ENCODE measurements at regions not wholly inside any gene's neighbourhood (a gene's known extent, or its start where the extent isn't known, plus 50 kb on each side); places are given as distances from the start of the nearest gene placed in this dataset.
"Not testable (repeated sequence)": the region's sequence is repeated elsewhere in the genome, so short reads cannot be mapped to it uniquely, and the experiment has no call there.

DNA sequence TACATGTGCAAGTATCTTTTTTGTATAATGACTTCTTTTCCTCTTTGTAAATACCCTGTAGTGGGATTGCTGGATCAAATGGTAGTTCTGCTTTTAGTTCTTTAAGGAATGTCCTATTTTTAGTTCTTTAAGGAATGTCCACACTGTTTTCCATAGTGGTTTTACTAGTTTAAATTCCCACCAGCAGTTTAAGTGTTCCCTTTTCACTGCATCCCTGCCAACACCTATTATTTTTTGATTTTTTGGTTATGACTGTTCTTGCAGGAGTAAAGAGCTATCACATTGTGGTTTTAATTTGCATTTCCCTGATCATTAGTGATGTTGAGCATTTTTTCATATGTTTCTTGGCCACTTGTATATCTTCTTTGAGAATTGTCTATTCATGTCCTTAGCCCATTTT lies 164.4 kb downstream of the RND3 start:
- H3K4me3 Mint-ChIP-seq; H3K27me3 Mint-ChIP-seq (ENCODE audit: insufficient read depth); H3K36me3 Mint-ChIP-seq (ENCODE audit: low read depth); DNase-seq (ENCODE audit: low spot score); intact Hi-C loops (cut with micrococcal nuclease); H3K27ac Mint-ChIP-seq; H3K4me1 Mint-ChIP-seq (ENCODE audit: low read depth); H3K9me3 Mint-ChIP-seq: not testable (repeated sequence)

DNA sequence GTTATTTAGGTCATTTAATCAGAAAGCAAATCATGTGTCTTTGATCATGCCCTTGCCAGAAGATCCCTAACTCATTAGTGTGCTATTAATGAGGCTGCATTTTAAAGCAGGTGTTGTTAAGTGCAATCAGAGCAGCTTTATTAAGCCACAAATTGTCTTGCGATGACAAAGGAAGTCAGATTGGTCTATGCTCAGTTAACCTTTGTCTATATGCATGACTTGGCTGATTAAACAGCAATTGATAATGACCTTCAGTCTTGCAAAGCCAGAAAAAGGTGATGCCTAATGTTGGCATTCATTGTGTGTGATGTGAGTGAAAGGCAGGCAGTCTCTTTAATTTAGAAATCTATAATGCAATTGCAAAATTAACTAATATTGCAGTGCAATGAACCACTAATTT lies 166.9 kb downstream of the RND3 start:
- H3K27me3 Mint-ChIP-seq (ENCODE audit: insufficient read depth) = no peaks in the 10 kb centered on the region
- H3K4me3 Mint-ChIP-seq = no peak overlapping the region
- H3K9me3 Mint-ChIP-seq = no peaks in the 10 kb centered on the region
- intact Hi-C loops (cut with micrococcal nuclease) = no loop called here
- H3K27ac Mint-ChIP-seq = no peak overlapping the region
- H3K36me3 Mint-ChIP-seq (ENCODE audit: low read depth) = no peaks in the 10 kb centered on the region
- no peak for DNase-seq (ENCODE audit: low spot score)
- no peaks in the 10 kb centered on the region for H3K4me1 Mint-ChIP-seq (ENCODE audit: low read depth)

DNA sequence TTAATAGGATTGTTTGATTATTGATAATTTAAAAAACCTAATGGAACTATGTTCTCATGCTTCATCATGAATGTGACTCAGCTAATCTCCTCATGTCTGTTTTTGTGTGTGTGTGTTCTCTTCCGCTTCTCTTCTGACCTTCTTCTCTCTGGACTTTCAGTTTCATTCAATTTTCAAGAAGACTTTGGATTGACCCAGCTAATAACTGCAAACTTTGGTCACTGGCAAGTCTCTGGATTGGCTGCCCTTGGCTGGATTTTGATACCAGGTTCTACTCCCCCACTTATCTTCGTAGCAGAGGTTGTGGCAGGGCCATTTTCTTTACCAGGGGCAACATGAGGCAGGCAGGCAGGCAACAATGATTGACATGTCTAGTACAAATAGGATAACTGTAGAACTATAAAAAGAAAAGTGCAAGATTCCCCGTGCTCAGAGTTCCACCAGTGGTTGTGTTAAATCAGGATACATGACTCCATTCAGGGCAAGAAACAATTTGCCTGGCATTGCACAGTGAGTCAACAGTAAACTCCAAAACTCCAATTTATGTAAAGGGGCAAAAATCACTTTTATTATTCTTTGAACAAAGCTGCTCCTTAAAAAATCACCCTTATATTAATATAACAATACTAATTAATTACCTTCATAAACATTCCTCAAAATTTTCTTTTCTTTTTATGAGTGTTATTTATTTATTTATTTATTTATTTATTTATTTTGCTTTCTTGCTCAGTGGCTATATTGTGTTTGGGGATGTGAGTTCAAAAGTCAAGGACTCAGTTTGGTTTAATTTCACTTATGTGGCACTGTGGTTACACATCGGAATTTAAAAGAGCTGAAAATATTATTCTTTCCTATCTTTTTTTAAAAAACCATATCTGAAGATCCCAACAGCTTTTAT lies 167.6 kb downstream of the RND3 start:
- H3K36me3 Mint-ChIP-seq (ENCODE audit: low read depth) = no peaks in the 10 kb centered on the region
- no peak overlapping the region for H3K4me3 Mint-ChIP-seq
- DNase-seq (ENCODE audit: low spot score) = no peak
- no peak overlapping the region for H3K27ac Mint-ChIP-seq
- H3K27me3 Mint-ChIP-seq (ENCODE audit: insufficient read depth) = no peaks in the 10 kb centered on the region
- no peaks in the 10 kb centered on the region for H3K4me1 Mint-ChIP-seq (ENCODE audit: low read depth)
- intact Hi-C loops (cut with micrococcal nuclease) = no loop called here
- H3K9me3 Mint-ChIP-seq = no peaks in the 10 kb centered on the region

DNA sequence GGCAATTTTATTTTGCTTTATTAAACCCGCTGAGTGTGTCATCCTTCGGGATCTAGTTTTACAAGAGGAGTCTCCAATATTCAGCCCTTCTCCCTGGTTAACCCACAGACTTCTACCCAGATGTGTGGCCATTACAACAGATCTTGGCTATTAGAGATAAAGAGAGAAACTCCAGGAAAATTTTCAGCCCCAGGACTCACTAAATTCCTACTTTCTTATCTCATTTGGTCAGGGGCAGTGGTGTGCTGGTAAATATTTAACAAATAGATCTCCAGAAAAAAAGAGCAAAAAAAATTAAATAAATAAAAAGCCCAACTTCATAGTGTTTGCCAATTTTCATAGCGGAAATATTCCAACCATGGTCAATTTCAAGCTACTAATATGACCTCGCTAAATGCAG lies 168.4 kb downstream of the RND3 start:
- no peak overlapping the region for H3K4me3 Mint-ChIP-seq
- H3K4me1 Mint-ChIP-seq (ENCODE audit: low read depth) = no peaks in the 10 kb centered on the region
- no peaks in the 10 kb centered on the region for H3K27me3 Mint-ChIP-seq (ENCODE audit: insufficient read depth)
- no peak overlapping the region for H3K27ac Mint-ChIP-seq
- no peaks in the 10 kb centered on the region for H3K36me3 Mint-ChIP-seq (ENCODE audit: low read depth)
- no peak for DNase-seq (ENCODE audit: low spot score)
- H3K9me3 Mint-ChIP-seq = peaks cover 6% of the 10 kb centered on the region
- intact Hi-C loops (cut with micrococcal nuclease) = no loop called here

DNA sequence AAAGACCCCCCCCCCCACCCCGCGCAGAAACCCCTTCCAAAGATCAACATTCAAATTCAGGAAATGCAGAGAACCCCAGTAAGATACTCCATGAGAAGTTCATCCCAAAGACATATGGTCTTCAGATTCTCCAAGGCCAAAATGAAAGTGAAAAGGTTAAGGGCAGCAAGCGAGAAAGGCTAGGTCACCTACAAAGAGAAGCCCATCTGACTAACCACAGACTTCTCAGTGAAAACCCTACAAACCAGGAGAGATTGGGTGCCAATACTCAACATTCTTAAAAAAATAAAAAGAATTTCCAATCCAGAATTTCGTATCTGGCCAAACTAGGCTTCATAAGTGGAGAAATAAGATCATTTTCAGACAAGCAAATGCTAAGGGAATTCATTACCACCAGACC lies 175.2 kb downstream of the RND3 start:
- Mint-ChIP-seq H3K9me3 (peaks cover 8% of the 10 kb centered on the region), H3K36me3 (ENCODE audit: low read depth) (no peaks in the 10 kb centered on the region), H3K27ac (no peak overlapping the region), H3K4me1 (ENCODE audit: low read depth) (no peaks in the 10 kb centered on the region), H3K27me3 (ENCODE audit: insufficient read depth) (no peaks in the 10 kb centered on the region), H3K4me3 (no peak overlapping the region)
- no peak for DNase-seq (ENCODE audit: low spot score)
- intact Hi-C loops (cut with micrococcal nuclease) = no loop called here

DNA sequence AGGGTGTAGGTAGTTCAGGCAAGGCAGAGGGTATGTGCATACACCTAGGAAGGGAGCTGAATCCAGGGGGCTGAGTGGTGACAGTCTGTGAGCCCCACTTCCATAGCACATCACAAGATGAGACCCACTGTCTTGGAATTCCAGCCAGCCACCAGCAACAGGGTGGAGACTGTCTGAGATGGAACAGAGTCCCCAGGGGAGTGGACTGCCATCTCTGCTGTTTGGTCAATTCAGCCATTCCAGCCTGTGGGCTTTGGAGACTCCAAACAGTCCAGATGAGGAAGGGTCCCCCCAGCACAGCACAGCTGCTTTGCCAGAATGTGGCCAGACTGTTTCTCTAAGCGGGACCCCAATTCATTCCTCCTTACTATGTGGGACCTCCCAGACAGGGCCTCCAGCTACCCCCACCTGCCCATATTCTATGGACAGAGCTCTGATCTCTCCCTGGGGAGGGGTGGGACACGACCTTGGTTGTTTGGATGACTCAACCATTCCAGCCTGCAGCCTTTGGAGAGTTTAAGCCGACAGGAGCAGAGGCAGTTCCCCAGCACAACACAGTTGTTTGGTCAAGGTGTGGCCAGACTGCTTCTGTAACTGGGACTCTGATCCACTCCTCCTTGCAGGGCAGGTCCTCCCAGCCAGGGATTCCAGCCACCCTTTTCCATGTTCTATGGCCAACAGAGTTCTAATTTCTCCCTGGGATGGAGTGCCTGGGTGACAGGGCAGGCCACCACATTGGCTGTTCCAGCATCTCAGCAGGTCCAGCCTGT lies 178.0 kb downstream of the RND3 start:
- Mint-ChIP-seq H3K27ac (no peak overlapping the region), H3K4me1 (ENCODE audit: low read depth) (no peaks in the 10 kb centered on the region), H3K9me3 (peaks cover 6% of the 10 kb centered on the region), H3K36me3 (ENCODE audit: low read depth) (no peaks in the 10 kb centered on the region), H3K27me3 (ENCODE audit: insufficient read depth) (no peaks in the 10 kb centered on the region), H3K4me3 (no peak overlapping the region)
- DNase-seq (ENCODE audit: low spot score) = no peak
- intact Hi-C loops (cut with micrococcal nuclease) = no loop called here

DNA sequence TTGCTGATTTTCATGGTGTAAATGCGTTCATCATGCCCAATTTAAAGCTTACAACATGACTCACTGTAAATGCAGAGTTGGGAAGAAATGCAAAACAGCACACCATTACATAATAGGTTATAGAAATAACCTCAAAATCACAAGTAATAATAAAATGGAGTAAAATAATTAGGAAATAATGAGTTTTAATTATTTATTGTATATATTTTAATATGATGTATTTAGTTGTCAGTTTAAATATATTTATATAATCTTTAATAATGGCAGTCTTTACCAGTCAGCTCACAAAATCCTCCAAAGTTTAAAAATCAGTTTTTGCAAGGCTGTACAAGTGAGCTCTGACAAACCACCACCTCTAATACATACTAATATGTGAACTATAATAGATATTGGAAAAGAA lies 180.2 kb downstream of the RND3 start:
- intact Hi-C loops (cut with micrococcal nuclease) = no loop called here
- no peak for DNase-seq (ENCODE audit: low spot score)
- no peak overlapping the region for H3K27ac Mint-ChIP-seq
- no peaks in the 10 kb centered on the region for H3K27me3 Mint-ChIP-seq (ENCODE audit: insufficient read depth)
- H3K4me1 Mint-ChIP-seq (ENCODE audit: low read depth) = no peaks in the 10 kb centered on the region
- no peaks in the 10 kb centered on the region for H3K36me3 Mint-ChIP-seq (ENCODE audit: low read depth)
- H3K9me3 Mint-ChIP-seq = peaks cover 4% of the 10 kb centered on the region
- H3K4me3 Mint-ChIP-seq = no peak overlapping the region

DNA sequence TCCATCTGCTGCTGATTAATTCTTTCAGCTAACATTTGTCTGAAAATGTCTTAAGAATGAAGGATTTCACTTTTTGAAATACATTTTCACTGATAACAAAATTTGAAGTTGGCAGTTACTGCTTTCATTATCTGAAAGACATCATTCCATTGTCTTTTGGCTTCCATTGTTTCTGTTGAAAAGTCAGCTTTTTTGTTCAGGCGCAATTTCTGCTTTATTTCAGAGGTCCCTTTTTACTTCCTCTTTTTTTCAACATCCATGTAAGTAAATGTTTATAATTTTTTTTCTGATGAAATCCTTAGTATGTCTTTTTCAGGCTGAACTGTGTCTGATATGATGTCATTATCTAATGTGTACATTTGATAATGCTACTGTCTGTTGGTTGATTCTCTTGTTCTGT lies 184.2 kb downstream of the RND3 start:
- H3K9me3 Mint-ChIP-seq = peaks cover 4% of the 10 kb centered on the region
- H3K4me3 Mint-ChIP-seq = no peak overlapping the region
- no peaks in the 10 kb centered on the region for H3K27me3 Mint-ChIP-seq (ENCODE audit: insufficient read depth)
- no peak overlapping the region for H3K27ac Mint-ChIP-seq
- no peak for DNase-seq (ENCODE audit: low spot score)
- no peaks in the 10 kb centered on the region for H3K4me1 Mint-ChIP-seq (ENCODE audit: low read depth)
- intact Hi-C loops (cut with micrococcal nuclease) = no loop called here
- no peaks in the 10 kb centered on the region for H3K36me3 Mint-ChIP-seq (ENCODE audit: low read depth)

DNA sequence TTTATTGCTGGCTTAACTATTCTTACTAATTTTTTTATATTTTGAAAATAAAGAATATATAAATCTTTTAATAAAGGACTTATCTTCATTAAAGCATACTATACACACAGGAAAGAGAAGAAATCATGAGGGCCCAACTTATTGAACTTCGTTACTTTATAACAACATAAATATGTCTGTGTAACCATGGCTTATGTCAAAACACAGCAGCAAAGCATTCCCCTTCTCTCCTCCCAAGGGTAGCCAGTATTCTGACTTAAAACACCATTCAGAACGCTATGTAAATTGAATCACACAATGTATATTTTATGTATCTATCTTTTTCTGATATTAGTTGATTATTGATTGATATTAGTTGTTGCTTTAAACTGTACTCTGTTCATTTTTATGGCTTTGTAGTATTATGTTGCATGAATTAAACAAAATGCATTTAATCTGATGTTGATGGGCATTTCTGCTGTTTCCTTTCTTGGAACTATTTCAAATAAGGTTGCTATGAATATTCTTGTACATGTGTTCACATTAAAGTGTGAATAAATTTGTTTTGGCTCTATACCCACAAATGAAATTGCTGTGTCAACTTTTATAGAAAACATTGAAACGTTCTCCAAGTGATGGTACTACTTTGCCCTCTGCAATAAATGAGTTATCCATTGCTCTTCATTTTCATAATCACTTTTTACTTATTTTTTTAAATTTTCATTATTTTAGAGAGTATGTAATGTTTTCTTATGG lies 188.7 kb downstream of the RND3 start:
- no peak for DNase-seq (ENCODE audit: low spot score)
- Mint-ChIP-seq H3K4me3 (no peak overlapping the region), H3K27me3 (ENCODE audit: insufficient read depth) (no peaks in the 10 kb centered on the region), H3K9me3 (peaks cover 4% of the 10 kb centered on the region), H3K4me1 (ENCODE audit: low read depth) (no peaks in the 10 kb centered on the region), H3K27ac (no peak overlapping the region), H3K36me3 (ENCODE audit: low read depth) (no peaks in the 10 kb centered on the region)
- intact Hi-C loops (cut with micrococcal nuclease) = no loop called here

DNA sequence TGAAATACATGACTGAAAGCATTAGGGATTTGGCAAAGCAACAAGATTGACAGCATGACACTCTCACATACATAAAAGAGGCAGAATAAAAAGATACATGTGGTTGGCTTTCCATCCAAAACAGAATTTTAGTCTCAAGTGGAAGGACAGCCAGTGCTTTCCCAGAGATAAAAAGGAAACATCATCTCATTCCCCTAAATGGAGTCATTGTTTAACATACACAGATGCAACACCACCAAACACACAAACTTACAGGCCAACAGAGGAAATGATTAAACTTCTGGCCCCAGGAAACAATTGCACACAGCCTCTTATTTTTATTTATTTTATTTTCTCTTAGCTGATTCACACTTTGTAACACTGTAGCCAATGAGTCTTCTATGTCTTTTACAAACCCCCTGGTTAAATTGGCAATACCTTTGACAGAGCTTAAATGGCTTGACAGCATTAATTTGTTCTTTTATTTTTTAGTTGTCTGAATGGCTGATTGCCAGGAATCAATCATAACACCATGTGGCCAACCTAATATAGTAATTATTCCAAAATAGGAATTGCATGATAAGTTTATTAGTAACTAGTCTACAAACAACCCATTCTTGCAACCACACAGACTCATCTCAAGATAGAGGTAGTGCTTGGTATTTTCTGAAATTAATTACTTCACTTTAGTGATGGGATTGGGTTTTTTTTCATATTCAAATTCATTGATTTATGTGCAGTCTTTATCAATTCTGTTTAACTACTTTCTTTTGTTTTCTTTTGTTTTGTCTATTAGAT lies 190.5 kb downstream of the RND3 start:
- no peaks in the 10 kb centered on the region for H3K27me3 Mint-ChIP-seq (ENCODE audit: insufficient read depth)
- H3K9me3 Mint-ChIP-seq = no peaks in the 10 kb centered on the region
- DNase-seq (ENCODE audit: low spot score) = no peak
- H3K27ac Mint-ChIP-seq = no peak overlapping the region
- intact Hi-C loops (cut with micrococcal nuclease) = no loop called here
- H3K4me3 Mint-ChIP-seq = no peak overlapping the region
- H3K4me1 Mint-ChIP-seq (ENCODE audit: low read depth) = no peaks in the 10 kb centered on the region
- H3K36me3 Mint-ChIP-seq (ENCODE audit: low read depth) = no peaks in the 10 kb centered on the region

DNA sequence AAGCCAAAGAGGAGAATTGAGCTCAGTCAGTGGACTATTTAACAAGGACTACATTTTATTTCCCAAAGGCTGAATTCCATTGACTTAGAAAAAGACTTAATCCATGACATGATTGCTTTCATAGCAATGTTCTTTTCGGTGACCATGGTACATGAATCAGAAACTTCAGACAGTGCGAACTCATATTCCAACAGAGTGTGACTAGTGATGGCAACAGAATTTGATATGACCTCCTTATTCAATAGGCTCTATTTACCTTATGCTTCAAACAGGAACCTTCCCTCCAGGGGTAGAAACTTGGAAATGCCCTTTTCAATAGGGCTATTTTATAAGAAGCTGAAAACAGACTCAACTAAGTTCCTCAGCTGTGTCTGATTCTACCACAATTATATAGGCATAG lies 191.9 kb downstream of the RND3 start:
- intact Hi-C loops (cut with micrococcal nuclease) = no loop called here

DNA sequence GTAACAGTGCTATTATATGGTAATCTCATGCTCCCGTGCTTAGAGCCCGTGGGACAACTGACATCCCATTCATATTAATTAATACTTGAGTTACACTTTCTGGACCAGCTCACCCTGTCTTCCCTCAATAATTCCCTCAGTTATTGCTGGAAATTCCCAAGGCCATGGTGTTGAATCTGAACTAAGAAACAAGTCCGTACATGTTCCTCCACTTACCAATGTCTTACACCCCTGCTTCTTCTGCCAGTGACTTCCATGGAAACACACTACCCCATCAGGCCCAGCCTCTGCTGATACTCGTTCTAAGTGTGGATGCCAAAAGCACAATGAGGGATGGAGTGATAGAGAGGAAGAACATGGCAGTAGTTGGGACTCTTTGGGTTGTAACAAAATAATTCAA lies 193.7 kb downstream of the RND3 start:
- no peaks in the 10 kb centered on the region for H3K9me3 Mint-ChIP-seq
- no peaks in the 10 kb centered on the region for H3K36me3 Mint-ChIP-seq (ENCODE audit: low read depth)
- intact Hi-C loops (cut with micrococcal nuclease) = no loop called here
- H3K4me1 Mint-ChIP-seq (ENCODE audit: low read depth) = no peaks in the 10 kb centered on the region
- no peak overlapping the region for H3K4me3 Mint-ChIP-seq
- H3K27ac Mint-ChIP-seq = no peak overlapping the region
- no peaks in the 10 kb centered on the region for H3K27me3 Mint-ChIP-seq (ENCODE audit: insufficient read depth)
- DNase-seq (ENCODE audit: low spot score) = no peak

More for the DNA sequence above, 191.9 kb downstream of the RND3 start:
- Mint-ChIP-seq H3K4me3 (no peak overlapping the region), H3K9me3 (no peaks in the 10 kb centered on the region), H3K4me1 (ENCODE audit: low read depth) (no peaks in the 10 kb centered on the region), H3K36me3 (ENCODE audit: low read depth) (no peaks in the 10 kb centered on the region), H3K27ac (no peak overlapping the region), H3K27me3 (ENCODE audit: insufficient read depth) (no peaks in the 10 kb centered on the region)
- no peak for DNase-seq (ENCODE audit: low spot score)

Measured in activated T-helper 1 cell treated with anti-CD3 and anti-CD28 coated beads, Interleukin-12 subunit alpha, Interleukin-12 subunit beta, Interleukin-2, Interleukin-4 antibody, amounts not matched to agents 30 ng/mL and 10 ng/mL and 1 ng/mL, durations not matched to agents 14 hours and 24 hours and 36 hours (primary cell).